NCI-H1417 (cell line): ENCODE measurements at regions not wholly inside any gene's neighbourhood (a gene's known extent, or its start where the extent isn't known, plus 50 kb on each side); places are given as distances from the start of the nearest gene placed in this dataset.

Experiments used
- DNase-seq, 3 experiments: peaks; one replicate each; lab custom pipeline; 2025; lab: John Stamatoyannopoulos, UW

- no peak for DNase-seq
Observed at GRCh38 chr11:18878211-18878610, 61.0 kb downstream of the MRGPRX1 start.

DNA sequence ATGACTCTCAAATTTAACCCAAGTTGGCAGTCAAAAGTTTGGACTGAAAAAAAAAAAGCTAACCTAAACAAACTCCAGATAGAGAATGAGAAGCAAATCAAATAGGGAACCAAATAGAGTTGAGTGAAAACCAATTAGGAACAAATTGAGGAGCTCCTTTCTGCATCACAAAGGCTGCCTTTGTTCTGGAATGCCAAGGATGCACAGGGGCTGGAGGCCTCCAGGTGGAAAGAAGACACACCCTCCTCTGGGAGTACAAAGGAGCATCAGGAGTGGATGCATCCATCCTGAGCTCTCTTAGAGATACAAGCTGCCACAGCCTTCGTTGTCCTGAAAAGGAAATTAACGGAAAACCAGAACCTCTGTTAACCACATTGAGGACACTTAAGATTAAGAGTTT lies 73.3 kb downstream of the MRGPRX1 start:
- no peak for DNase-seq

GRCh38 chr11:18865261-18865660 lies 73.7 kb upstream of the PTPN5 start:
- no peak for DNase-seq

GRCh38 chr11:18853086-18853720 lies 61.6 kb upstream of the PTPN5 start:
- DNase-seq = peak in 2 of 3 experiments; percentile 32 to 50

DNA sequence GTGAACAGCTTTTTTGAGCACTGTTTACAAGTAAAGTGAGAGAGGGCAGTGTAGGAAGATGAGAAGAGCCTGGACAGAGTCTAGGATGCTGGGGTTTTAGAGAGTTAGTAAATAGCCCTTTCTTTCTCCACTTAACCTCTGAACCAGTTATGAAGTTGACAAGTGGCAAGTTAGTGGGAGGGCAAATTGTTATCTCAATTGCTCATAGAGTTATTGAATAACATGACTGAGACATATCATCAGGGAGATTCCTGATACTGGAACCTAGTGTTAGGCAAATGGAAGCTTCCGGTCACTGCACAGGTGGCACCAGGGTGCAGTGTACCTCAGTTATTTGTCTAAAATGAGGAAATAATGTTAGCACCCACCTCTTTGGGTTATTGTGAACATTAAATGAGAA lies 57.8 kb upstream of the PTPN5 start:
- DNase-seq = no peak

DNA sequence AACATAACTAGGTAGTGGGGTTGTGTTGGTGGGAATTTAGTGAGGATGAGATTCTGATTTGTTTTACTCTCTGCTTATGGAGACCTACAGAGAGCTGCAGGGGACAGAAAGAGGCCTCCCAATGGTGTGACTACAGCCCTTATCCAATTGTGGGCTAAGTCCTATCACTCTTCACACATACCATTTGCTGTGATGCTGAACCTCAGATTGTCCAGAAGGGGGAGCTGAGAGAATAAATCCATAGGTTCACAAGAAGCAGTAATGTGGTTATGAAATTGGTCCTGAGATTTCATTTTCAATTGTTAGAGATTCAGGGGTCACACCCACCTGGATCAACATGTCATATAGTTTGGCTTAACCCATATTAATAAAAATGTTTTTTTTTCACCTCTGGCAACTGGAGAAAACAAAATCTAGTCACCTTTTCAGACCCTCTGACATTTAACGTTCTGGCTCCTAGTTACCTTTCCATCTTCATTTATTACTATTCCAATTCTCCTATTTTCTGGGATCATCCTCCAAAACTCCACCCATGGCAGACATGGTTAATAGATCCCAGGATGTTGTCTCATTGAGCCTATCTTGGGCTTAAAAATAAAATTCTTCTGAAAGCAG lies 53.3 kb upstream of the PTPN5 start:
- DNase-seq = peak; percentile 4 to 53 (median 51)
